Activated CD4-positive, alpha-beta T cell treated with anti-CD3 and anti-CD28 coated beads, Interleukin-2, Interleukin-6, amounts not matched to agents 100 ng/mL and 50 ng/mL, durations not matched to agents 16 hours and 8 hours (primary cell): ENCODE measurements at regions not wholly inside any gene's neighbourhood (a gene's known extent, or its start where the extent isn't known, plus 50 kb on each side); places are given as distances from the start of the nearest gene placed in this dataset.
"Not testable (repeated sequence)": the region's sequence is repeated elsewhere in the genome, so short reads cannot be mapped to it uniquely, and the experiment has no call there.

Experiments used
- DNase-seq: peaks from one replicate; pipeline ENCODE4 v3.0.0-alpha.2; 2020

DNA sequence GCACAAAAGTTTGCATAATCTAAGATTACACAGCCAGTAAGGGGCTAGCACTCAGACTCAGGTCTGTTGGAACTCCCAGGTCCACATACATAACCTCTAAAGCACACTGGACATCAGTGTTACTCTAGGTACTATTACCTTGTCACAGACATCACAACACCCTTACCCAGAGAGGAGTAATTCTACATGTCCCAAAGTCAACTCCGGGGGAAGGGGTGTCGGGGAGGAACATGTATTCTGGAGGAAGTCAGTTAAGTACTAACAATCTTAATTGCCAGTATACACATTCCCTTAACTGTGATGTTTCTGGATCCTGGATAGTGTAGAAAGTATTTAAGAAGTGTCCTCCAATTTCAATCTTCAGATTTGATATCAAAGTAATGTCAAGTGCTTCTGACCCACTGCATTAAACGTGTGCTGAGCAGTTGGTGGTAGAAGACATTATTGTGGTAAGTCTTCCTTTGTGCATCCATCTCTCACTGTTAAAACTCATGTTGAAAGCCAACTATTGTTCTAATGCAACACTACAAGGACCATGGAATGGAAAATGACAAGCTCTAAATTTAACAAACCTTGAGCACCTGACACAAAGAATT is 155.4 kb downstream of the CRPPA start:
- DNase-seq, result no peak

DNA sequence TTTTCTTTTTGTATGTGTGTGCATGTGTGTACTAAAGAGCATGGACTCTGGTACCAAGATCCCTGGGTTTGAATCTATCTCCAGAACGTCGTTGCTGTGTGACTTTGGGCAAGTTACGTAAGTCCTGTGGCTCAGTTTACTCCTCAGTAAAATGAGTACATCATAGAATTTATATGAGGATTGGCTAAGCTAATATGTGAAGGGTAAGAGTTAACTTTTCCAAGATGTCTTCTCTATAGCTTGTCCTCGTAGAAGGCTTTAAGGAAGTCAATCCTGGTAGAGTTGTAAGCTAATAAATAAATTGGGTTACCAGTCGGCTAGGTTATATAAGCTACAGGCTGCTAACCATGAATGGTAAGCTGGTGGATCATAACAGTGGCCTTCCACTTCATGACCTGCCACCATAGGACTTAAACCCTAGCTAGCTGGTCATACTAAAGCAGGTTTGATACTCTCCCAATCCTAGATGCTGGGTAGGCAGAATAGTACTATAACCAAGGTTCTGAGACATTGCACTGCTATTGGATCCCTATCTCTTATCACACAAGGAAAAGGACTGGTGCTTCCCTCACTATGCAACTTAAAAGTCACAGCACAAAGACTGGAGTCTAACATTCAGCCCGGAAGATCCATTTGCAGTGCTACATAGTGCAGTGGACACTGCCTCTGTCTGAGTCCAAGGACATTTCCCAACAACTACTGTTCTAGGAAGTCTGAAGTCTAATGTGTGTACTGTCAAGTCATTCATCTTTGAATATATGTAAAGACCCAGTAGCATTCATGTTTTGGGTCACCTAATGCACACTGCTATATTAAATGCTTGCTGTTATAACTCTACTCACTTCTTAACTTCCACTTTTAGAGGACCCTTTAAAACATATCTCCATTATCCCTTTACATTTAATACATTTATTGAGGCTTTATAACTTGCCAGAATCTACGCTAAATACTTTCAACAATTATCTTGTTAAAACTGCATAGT is 156.2 kb downstream of the CRPPA start:
- DNase-seq, result no peak

DNA sequence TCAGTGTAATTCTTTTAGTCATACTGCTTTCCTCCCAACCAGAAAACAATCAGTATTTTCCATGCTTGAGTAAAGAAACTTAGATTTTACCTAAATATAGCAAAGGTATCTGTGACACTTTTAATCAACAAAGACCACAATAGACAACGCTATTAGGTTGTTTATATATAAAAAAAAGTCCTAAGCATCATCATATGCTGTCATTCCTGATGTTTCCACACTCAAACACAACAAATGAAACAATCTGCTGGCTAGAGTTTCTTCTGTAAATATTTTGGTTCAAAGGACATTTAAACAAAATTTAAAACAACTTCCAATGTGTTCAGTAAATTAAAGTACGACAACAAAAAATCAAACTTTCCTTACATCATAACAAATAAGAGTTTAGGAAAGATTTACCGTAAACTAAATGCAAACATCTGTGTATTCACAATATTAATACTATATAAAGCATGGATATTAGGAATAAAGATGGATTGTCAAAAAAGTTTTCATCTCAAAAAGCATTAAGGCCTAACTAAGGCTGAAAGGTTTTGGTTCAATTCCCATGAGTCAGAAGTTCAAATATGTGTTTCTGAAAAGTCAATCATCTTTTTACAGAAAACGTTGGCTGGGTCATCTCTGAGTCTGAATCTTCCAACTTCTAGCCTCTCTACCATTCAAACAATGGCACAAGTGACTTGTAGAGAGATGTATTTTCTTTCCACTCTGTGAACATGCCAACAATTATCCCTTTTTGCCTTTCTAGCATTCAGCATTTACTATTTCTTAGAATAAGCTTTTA is 157.1 kb downstream of the CRPPA start:
- no peak for DNase-seq

DNA sequence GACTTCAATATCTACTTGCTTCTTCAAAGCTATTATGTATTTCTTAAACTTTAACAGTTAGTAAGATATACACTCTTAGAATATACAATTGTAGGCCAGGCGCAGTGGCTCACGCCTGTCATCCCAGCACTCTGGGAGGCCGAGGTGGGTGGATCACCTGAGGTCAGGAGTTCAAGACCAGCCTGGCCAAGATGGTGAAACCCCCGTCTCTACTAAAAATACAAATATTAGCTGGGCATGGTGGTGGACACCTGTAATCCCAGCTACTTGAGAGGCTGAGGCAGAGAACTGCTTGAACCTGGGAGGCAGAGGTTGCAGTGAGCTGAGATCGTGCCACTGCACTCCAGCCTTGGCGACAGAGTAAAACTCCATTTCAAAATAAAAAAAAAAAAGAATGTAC is 158.0 kb downstream of the CRPPA start:
- DNase-seq, result not testable (repeated sequence)

DNA sequence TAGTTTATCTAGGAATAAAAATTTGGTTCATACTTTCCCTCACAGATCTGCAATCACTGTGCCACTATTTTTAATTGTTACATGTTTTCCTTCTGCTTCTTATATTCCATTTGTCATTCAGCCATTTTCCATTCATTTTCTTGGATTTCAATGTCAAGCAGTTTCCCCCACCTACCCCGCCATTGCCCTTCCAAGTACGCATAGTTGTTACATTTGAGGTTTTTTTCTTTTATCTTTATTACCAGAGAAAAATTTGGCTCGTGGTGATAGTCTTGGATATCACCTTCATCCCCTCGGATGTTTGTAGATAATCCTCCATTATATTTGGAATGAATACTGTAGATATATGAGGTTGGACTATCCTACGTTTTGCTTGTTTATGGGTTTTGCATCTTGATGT is 159.7 kb downstream of the CRPPA start:
- DNase-seq, result no peak

DNA sequence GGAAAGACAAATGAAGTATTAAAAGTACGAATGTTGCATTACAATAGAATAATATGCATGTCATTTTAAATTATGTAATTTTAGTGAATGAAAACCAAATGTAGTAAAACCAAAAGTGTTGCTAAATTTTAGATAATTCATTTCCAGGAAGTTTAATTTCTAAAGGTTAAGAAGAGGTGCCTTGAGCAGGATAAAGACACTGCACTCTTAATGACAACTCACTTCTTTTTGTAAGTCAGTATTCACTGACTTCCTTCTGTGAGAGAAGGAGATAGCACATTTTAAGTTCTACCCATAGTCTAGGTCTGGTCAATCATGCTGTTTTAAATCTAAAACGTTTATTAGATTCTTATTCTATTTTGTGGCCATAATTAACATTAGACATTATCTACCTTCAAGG is 160.2 kb downstream of the CRPPA start:
- DNase-seq, result no peak

DNA sequence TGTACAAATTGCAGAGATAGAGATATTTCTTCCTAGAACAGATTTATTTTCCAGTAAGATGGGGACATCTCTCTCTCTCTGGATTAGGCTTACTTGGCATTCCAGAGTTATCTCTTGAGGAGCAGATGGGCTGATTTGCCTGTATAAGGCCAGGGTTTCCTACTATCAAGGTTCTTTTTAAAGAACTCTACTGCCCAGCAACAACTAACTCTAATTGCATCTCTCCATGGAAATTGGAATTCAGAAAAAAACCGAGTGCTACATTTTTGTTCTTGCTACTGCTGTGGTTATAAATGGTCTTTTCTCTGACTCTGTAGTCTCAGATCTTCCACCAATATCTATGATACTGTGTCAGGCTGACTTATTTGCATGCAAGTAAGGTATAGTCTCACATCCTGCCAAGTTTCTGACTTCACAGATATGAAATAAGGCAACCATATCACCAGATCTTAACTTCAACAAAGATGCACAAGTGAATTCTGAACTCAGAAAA is 161.1 kb downstream of the CRPPA start:
- no peak for DNase-seq

DNA sequence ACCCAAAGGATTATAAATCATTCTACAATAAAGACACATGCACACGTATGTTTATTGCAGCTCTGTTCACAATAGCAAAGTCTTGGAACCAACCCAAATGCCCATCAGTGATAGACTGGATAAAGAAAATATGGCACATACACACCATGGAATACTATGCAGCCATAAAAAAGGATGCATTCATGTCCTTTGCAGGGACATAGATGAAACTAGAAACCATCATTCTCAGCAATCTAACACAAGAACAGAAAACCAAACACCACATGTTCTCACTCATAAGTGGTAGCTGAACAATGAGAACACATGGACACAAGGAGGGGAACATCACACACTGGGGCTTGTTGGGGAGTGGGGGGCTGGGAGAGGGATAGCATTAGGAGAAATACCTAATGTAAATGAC is 164.9 kb downstream of the CRPPA start:
- DNase-seq, result not testable (repeated sequence)

DNA sequence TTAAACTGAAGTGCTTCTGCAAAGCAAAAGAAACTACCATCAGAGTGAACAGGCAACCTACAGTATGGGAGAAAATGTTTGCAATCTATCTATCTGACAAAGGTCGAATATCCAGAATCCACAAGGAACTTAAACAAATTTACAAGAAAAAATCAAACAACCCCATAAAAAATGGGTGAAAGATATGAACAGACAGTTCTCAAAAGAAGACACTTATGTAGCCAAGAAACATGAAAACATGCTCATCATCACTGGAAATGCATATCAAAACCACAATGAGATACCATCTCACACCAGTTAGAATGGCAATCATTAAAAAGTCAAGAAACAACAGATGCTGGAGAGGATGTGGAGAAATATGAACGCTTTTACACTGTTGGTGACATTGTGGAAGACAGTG is 165.4 kb downstream of the CRPPA start:
- not testable (repeated sequence) for DNase-seq

DNA sequence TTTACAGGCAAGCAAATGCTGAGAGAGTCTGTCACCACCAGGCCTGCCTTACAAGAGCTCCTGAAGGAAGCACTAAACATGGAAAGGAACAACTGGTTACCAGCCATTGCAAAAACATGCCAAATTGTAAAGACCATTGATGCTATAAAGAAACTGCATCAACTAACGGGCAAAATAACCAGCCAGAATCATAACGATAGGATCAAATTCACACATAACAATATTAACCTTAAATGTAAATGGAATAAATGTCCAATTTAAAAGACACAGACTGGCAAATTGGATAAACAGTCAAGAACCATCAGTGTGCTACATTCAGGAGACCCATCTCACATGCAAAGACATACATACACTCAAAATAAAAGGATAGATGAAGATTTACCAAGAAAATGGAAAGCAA is 170.7 kb downstream of the CRPPA start:
- not testable (repeated sequence) for DNase-seq

DNA sequence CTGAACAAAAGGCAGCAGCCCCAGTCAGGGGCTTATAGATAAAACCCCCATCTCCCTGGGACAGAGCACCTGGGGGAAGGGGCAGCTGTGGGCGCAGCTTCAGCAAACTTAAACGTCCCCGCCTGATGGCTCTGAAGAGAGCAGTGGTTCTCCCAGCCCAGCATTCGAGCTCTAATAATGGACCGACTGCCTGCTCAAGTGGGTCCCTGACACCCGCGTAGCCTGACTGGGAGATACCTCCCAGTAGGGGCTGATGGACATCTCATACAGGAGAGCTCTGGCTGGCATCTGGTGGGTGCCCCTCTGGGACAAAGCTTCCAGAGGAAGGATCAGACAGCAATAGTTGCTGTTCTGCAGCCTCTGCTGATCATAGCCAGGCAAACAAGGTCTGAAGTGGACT is 172.1 kb downstream of the CRPPA start:
- DNase-seq, result not testable (repeated sequence)

DNA sequence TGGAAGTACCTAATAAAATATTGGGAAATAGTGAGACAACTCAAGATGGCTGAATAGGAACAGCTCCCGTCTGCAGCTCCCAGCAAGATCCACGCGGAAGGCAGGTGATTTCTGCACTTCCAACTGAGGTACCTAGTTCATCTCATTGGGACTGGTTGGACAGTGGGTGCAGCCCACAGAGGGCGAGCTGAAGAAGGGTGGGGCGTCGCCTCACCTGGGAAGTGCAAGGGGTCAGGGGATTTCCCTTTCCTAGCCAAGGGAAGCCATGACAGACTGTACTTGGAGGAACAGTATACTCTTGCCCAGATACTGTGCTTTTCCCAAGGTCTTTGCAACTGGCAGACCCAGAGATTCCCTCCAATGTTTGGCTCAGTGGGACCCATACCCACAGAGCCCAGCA is 172.8 kb downstream of the CRPPA start:
- DNase-seq, result not testable (repeated sequence)

DNA sequence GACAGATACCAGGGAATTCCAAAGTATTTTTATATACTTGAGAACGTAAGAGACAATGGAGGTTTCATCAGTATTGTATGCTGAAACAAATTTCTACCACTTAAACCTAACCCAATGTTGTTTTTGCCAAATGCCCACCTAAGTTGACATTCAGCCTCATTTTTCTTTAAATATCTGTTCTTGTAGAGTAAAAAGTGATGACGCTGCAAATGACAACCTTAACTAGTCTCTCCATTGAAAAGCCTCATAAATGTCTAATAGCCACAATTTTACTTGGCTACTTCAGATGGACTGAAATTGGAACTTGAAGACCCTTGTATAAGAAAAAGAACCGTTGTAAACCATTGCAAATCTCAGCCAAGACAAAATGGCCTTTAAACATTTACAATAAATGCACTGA is 176.9 kb downstream of the CRPPA start:
- no peak for DNase-seq

DNA sequence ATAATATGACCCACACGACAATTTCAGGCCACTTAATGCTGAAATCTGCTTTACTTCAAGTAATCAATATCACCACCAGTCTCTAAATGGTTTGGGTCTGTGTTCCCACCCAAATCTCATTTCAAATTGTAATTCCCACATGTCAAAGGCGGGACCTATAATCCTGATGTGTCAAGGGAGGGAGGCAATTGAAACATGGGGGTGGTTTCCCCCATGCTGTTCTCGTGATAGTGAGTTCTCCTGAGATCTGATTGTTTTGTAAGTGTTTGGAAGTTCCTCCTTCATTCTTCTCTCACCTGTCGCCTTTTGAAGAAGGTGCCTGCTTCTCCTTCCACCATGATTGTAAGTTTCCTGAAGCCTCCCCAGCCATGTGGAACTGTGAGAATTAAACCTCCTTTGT is 178.4 kb downstream of the CRPPA start:
- no peak for DNase-seq

DNA sequence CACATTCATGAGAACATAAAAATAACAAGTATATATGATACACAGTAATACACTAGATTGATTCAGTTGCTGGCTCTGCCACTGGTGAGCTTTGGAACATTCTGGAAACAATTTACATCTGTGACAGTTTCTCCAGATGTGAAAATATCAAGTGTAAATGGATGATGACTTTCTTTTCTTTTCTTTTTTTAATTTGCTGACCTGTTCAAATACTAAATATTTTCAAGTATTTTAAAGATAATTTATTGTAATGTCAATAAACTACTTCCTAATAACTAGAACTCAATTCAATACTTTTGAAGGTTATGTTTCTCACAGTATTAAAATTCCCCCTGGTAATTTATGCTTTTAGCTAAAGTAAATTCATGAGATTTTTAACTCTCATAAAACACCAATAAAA is 180.3 kb downstream of the CRPPA start:
- no peak for DNase-seq

DNA sequence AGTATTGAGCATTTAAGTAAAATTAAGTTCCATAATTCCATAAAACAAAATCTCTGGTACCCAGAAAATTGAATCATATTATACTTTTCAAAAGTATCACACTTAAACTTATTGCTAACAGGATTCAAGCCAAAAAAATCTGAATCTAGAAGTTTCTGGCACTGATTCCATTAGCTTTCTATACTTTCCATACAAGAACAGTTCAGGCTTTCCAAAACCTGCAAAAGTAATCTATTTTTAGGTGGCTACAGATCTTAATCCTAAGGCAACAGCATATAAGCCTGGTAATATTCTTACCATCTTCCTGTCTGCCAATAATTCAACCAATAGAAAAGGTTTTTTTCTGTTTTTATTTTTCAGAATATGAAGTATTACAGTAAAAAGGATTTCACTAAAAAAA is 185.0 kb downstream of the CRPPA start:
- no peak for DNase-seq

DNA sequence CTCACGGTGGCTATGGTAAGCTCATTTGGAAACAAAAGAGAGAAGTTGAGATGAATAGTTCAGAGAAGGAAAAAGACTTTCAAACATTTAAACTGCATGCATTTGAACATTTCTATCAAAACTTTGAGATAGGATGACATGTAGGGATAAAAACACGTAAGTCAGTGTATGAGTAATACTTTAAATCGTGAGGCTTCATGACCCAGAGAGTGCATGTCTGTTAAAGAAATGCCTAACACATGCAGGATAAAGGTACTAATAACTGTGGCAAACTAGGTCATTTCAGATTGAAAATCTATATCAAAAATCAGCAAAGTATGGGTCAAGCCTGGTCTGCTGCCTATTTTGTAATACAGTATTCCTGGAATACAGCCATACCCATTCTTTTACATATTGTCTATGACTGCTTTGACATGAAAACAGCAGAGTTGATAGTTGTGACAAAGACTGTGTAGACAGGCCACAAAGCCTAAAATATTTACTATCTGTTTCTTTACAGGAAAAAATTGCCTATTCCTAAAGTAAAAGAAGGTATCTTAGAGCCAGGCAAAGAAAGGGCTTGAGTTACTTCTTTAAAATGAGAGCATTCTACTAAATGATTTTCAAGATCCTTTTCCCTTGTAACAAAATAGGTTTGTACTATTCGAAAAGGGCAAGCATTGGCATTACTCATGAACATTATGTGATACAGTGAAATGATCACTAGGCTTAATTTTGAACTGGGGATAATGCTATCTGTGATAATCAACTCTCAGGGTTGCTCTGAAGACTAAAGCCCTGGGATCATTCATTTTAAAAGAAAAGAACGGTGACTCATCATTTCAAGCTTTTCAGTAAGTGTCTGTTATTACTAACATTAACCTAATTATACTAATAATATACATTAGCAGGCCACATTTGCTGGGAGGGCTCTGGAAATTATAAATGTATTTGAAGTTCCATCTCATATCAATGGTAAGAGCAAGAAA is 185.9 kb downstream of the CRPPA start:
- no peak for DNase-seq

DNA sequence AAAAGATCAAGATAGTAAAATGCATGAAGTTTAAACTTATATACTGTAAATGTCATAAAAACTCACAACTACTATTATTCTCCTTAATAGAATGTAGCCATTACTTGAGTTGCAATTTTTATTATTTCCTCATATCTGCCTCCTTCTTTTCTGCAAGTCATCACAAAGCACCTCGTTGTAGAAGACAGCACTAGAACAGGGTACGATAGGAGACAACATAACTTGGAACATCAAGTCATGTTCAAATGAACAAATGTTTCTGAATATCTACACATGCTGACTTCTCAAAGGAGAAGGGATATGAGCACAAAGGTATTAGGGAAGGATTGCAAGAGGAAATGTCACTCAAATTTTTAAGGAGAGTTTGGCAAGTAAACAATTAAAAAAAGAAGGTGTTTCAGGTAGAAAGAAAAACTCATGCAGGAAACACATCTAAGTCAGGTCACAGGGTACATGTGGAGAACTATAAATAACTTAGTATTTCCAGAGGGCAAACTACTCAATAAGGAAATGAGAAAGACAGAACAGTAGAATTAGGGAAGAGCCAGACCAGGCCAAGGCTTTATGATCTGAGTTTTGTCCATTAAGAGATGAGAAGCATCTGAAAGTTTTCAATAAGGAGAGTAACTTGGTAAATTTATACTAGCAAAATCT is 186.7 kb downstream of the CRPPA start:
- DNase-seq, result no peak

DNA sequence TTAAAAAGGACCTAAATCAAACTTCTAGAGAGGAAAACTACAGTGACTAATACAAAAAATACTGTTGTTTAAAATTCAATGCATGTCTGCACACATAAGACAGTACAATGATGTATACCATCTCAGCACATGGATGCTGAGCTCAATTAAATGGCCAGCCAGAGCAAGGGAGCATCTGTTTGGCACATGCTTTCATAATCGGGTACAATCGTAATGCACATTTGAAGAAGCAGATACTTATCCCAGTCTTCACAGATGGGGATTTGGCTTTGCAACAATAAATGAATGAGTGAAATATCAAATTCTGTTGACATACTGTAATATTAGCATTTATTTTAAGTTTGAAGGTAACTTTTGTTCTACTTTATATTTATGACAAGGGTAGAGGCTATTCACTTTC is 187.8 kb downstream of the CRPPA start:
- no peak for DNase-seq

DNA sequence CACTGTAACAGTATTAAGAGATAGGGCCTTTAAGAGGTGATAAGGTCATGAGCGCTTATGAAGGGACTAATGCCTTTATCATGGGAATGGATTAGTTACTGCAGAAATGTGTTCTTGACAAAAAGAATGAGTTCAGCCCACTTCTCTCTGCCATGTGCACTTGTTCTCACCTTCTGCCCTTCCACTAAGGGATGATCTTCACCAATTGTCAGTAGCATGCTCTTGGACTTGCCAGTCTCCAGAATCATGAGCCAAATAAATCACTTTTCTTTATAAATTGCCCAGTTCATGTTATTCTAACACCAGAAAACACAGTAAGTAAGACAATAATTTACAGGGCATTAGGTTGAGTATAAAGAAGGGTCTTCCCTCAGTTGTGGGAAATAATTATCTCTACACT is 189.1 kb downstream of the CRPPA start:
- no peak for DNase-seq

DNA sequence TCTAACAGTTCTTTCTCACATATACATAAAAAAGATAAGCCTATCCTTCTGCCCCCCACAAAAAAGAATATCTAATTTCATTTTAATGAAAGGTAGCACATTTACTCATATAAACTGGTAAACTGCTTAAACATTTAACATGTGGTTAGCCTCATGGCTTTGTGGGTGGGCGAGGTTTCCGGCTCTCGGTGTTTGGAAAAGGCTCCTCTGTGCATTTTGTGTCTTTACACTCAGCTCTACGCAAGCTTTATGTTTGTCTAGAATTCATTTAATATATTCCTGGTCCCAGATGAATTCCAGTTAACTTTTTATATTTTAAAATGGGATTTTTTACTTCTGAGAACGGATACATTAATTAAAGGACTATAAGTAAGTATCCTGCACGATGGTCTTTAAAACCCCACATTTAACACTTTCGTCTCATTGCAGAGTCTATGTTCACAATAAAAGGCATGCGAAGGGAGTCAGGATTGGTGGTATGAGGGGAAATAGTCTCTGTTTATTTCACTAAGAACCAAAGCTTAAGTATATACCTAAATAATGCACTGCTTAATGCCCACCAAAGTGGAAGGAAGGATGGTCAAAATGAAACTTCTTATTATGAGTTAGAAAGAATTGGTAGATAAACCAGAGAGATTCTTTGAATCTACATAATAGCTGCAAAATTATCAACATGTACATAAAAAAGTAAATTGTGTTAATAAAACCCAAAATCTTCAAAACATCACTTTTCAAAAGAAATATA is 197.2 kb downstream of the CRPPA start:
- DNase-seq, result peak; percentile 56
